HG03095 (cell line): ENCODE measurements at regions not wholly inside any gene's neighbourhood (a gene's known extent, or its start where the extent isn't known, plus 50 kb on each side); places are given as distances from the start of the nearest gene placed in this dataset.

Experiments
- ATAC-seq: cut with Tn5 transposase; IDR thresholded peaks from one replicate; pipeline ENCODE4 v1.9.1; 2021; ENCODE audit warnings: moderate library complexity; ENCODE audit not compliant: unreplicated experiment

GRCh38 chr7:7048213-7048612 lies 134.1 kb upstream of the C1GALT1 start:
- ATAC-seq: no peak

- ATAC-seq: no peak
Measured at GRCh38 chr7:7051206-7051877, 131.0 kb upstream of the C1GALT1 start.

DNA sequence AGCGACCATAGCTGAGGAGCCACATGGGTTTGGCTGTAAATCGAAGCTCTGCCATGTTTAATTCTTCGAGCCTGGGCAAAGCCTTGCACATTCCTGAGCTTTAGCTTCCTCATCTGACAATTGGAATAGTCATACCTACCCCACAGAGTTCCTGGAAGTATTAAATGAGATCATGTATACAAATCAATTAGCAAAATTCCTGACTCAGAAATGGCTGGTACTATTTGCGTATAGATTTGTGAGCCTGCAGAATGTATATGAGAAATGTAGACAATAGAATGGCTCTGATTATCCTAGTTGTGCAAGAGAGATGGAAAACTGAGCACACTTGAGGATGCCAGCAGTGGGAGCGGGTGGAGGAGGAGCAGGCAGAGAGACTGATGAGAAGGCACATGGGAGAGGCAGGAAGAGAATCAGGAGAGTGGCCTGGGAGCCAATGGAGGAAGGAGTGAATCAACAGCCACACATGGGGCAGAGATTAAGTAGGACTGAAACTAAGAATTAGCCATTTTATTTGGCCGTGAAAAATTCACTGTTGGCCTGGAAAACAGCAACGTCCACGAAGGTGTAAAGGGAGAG lies 128.0 kb upstream of the C1GALT1 start:
- no peak for ATAC-seq

DNA sequence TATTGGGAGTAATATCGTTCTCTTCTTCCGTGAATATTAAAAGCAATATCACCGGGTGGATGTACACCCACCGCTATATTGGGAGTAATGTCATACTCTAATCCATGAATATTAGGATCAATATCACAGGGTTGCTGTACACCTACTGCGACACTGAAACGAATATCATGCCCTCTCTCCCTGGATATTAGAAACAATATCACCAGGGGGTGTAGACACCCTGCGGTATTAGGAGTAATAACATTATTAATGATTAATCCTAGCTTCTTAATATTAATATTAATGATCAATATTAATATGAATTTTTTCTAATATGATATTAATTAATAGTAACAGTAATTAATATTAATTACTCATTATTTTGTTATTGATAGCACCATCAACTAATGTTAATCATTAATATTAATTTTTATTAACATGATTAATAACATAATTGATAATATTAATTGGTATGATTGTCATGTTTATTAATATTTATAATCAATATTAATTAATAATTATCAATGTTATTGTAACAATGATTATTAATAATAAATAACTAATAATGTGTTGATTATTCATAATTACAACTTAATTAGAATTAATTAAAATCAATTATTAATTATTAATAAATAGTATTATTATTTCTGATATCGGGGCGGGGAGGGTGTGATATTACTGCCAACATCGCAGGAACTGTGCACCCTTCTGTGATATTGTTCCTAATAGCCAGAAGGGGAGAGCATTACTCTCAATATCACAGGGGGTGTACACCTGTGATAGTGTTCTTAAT lies 121.3 kb upstream of the C1GALT1 start:
- no peak for ATAC-seq

- no peak for ATAC-seq
Measured at GRCh38 chr7:7077945-7078344, 104.4 kb upstream of the C1GALT1 start.

- no peak for ATAC-seq
Measured at GRCh38 chr7:7080802-7081201, 101.5 kb upstream of the C1GALT1 start.

GRCh38 chr7:7090460-7090859 lies 91.9 kb upstream of the C1GALT1 start:
- no peak for ATAC-seq

DNA sequence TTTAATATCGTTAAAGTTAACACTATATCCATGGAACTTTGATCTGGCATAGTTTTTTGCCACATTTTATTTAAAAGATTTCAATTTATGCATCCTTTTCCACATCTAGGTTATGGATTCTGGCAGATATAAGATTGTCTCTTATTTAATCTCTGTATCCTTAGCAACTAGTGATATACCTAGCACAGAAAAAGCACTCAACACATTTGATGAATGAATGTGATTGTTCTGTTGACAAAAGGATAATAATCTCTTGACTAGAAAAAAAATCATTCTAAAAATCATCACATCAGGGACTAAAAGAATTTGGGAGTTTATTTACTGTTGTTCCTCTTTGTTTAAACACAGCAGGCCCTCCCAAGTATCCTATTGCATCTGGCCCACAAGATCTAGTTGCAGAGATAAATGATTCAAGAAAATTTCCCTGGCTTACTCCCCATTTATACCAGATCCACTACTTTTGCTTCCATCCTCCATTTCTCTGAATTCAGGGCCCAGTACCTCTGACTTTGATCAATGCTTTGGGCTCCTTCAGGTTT lies 84.0 kb upstream of the C1GALT1 start:
- no peak for ATAC-seq

- no peak for ATAC-seq
Measured at GRCh38 chr7:7099584-7100014, 82.7 kb upstream of the C1GALT1 start.

- ATAC-seq: no peak
Measured at GRCh38 chr7:7100432-7100849, 81.9 kb upstream of the C1GALT1 start.

- ATAC-seq: no peak
Measured at GRCh38 chr7:7102906-7103305, 79.4 kb upstream of the C1GALT1 start.

- peak; percentile 63 for ATAC-seq
Measured at GRCh38 chr7:7103343-7104313, 78.7 kb upstream of the C1GALT1 start.

DNA sequence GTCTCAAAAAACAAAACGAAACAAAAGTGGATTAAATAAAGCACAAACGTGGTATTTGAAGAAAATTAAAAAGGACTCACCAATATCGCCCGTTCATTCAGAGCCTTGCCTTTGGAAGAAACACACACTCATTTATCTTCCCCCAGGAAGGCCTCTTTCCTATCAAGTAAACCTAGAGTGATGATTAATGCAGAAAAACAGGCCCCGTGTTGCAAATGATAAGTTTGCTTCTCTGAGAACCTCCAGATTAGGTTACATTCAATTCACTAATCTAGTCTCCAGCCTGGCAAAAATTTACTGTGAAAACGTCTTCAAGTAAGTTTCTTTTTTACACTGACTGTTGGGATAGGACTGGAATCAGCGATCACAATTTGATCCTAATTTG lies 78.0 kb upstream of the C1GALT1 start:
- no peak for ATAC-seq

- no peak for ATAC-seq
Measured at GRCh38 chr7:7104971-7105370, 77.4 kb upstream of the C1GALT1 start.

DNA sequence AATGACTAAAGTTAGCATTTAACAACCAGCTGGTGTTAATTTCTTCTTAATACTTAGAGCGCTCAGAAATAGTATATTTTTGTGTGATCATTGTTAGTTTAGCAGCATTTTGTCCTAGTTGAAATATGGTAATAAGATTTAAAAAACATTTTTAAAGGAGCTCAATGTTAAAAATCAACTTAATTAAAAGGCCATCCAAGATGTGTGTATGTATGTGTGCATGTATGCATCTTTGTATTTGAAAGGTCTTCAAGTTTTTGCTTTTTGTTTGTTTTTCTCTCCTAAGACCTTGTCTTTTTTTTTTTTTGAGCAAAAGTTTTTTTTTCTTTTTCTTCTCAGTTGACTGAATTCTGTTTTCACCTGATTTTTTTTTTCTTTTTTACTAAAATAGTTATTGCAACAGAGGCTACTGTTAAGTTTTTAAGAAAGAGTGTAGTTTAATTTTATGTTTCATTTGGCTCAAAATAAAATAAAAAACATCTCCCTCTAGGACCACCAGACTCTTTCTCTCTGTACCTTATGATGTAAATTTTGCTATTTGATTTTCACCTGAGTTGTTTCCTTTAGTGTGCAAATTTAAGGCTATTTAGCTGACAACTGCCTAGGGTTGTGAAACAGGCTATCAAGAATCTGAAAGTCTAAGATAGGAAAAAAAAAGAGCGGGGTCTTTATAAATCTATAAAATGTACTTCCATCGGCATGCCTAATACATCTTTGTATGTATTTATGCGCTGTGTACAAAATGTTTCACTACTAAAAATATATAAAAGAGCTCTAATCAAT lies 76.4 kb upstream of the C1GALT1 start:
- no peak for ATAC-seq

DNA sequence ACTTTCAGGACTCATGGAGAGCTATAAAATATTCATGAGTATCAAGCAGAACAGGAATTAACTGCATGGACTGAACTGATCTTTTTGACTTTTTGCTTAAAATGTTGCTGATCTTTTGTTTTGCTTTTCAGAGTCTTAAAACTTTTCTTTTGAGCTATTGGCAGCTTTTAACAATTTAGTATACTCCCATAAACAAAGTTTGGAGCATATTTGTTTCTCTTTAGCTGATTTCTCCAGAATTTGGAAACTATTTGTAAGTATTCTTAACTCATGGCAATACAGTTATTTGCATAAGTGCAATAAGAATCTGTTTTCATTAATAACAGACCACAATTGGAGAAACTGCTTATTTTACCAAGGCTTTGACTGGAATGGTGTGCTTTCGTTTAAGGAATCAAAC lies 73.4 kb upstream of the C1GALT1 start:
- ATAC-seq: no peak

GRCh38 chr7:7109934-7110333 lies 72.4 kb upstream of the C1GALT1 start:
- ATAC-seq: no peak

DNA sequence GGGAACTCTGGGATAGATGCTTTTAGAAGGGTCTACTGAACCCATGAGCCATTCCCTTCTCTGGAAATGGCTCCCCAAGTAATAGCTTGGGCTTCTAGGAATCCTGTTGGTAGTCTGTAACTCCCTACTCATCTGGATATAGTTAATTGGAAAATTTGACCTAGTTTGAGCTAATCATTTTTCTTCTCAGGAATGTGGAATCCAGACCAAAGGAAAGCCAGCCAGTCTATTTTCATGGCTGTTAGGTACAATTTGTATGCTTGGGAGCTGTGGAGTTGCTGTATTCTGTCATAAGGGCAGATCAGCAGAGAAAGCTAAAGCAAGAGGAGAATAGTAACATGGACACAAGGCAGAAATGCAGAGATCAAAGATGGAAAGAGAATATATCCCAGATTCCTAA lies 71.6 kb upstream of the C1GALT1 start:
- ATAC-seq: no peak

DNA sequence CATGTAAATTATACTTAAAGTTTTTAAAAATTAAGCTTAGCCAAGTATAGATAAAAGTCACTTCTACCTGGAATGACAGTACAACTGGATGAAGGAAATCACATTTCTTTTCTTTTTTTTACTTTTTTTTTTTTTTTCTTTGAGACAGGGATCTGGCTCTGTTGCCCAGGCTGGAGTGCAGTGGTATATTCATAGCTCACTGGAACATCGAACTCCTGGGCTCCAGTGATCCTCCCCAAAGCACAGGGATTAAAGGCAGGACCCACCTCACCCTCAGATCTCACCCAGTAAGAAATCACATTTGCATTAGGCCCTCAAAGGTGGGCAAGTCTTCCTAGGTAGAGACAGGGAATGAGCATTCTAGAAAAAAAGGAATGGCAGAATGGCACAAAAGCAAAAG lies 69.5 kb upstream of the C1GALT1 start:
- ATAC-seq: no peak
